ENCODE measurements at regions not wholly inside any gene's neighbourhood (a gene's known extent, or its start where the extent isn't known, plus 50 kb on each side); places are given as distances from the start of the nearest gene placed in this dataset.

DNA sequence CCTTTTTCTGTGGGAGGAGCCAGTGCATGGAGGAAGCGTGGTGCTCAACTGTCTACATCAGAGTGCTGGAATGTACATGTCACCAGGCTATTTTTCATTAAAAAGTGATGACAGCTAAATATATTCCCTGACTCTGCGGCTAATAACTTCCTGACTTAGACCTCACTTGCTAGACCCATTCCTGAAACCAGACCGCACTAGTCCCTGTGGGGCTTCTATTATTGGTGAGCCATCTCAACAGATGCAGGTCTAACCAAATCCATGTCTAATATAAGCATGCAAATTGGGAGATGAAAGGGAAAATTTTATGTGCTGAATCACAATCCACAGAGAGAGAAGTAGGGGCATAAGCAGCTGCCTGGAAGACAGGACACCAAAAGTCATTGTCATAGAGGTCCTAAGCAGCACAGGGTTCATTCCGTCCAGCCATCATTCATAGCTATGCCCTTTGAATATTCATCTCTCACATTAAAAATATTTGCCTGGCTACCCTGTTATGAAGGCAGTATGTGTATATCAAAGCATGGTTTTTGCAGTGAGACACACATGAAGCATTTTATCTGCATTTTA is 110.9 kb upstream of the BLID start:
- TF ChIP-seq, protein P1, sequence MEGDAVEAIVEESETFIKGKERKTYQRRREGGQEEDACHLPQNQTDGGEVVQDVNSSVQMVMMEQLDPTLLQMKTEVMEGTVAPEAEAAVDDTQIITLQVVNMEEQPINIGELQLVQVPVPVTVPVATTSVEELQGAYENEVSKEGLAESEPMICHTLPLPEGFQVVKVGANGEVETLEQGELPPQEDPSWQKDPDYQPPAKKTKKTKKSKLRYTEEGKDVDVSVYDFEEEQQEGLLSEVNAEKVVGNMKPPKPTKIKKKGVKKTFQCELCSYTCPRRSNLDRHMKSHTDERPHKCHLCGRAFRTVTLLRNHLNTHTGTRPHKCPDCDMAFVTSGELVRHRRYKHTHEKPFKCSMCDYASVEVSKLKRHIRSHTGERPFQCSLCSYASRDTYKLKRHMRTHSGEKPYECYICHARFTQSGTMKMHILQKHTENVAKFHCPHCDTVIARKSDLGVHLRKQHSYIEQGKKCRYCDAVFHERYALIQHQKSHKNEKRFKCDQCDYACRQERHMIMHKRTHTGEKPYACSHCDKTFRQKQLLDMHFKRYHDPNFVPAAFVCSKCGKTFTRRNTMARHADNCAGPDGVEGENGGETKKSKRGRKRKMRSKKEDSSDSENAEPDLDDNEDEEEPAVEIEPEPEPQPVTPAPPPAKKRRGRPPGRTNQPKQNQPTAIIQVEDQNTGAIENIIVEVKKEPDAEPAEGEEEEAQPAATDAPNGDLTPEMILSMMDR (IDR thresholded peaks at IDR 0.05): no peak
- TF ChIP-seq POLR2A (IDR thresholded peaks at IDR 0.05) (no peak), POLR2AphosphoS5 (IDR thresholded peaks at IDR 0.05; ENCODE audit: insufficient read depth in 1 of 2, low read depth in 1 of 2) (no peak)

Data from vagina (tissue), 2 donors.